ENCODE measurements at regions not wholly inside any gene's neighbourhood (a gene's known extent, or its start where the extent isn't known, plus 50 kb on each side); places are given as distances from the start of the nearest gene placed in this dataset.
A peak's percentile ranks its signal among the peaks of the same experiment; 100 is the strongest.

- Mint-ChIP-seq H3K27ac (ENCODE audit: unreplicated experiment) (peak overlapping the region; percentile 68), H3K27me3 (ENCODE audit: low read depth) (peaks cover 2% of the 10 kb centered on the region), H3K36me3 (ENCODE audit: low read depth) (no peaks in the 10 kb centered on the region), H3K4me1 (no peaks in the 10 kb centered on the region), H3K9me3 (no peaks in the 10 kb centered on the region), H3K4me3 (no peak overlapping the region)
- no peak for DNase-seq (ENCODE audit: low read depth, low spot score)
- TF ChIP-seq CTCF (conservative IDR thresholded peaks at IDR 0.05) = no peak
Measured at GRCh38 chr22:44580176-44581095, 82.4 kb upstream of the RTL6 start.

- Mint-ChIP-seq H3K4me1 (no peaks in the 10 kb centered on the region), H3K9me3 (no peaks in the 10 kb centered on the region), H3K36me3 (ENCODE audit: low read depth) (no peaks in the 10 kb centered on the region), H3K27me3 (ENCODE audit: low read depth) (peaks cover 7% of the 10 kb centered on the region), H3K27ac (ENCODE audit: unreplicated experiment) (no peak overlapping the region), H3K4me3 (no peak overlapping the region)
- no peak for TF ChIP-seq CTCF (conservative IDR thresholded peaks at IDR 0.05)
- DNase-seq (ENCODE audit: low read depth, low spot score) = no peak
Measured at GRCh38 chr22:44578516-44579230, 80.6 kb upstream of the RTL6 start.

- Mint-ChIP-seq H3K9me3 (no peaks in the 10 kb centered on the region), H3K27me3 (ENCODE audit: low read depth) (peaks cover 7% of the 10 kb centered on the region), H3K4me1 (no peaks in the 10 kb centered on the region), H3K36me3 (ENCODE audit: low read depth) (no peaks in the 10 kb centered on the region), H3K4me3 (no peak overlapping the region), H3K27ac (ENCODE audit: unreplicated experiment) (no peak overlapping the region)
- DNase-seq (ENCODE audit: low read depth, low spot score) = no peak
- TF ChIP-seq CTCF (conservative IDR thresholded peaks at IDR 0.05) = no peak
Measured at GRCh38 chr22:44578110-44578457, 80.1 kb upstream of the RTL6 start.

GRCh38 chr22:44577391-44578109, 79.5 kb upstream of the RTL6 start:
- no peaks in the 10 kb centered on the region for H3K36me3 Mint-ChIP-seq (ENCODE audit: low read depth)
- H3K27ac Mint-ChIP-seq (ENCODE audit: unreplicated experiment) = no peak overlapping the region
- no peak for TF ChIP-seq CTCF (conservative IDR thresholded peaks at IDR 0.05)
- no peak for DNase-seq (ENCODE audit: low read depth, low spot score)
- no peaks in the 10 kb centered on the region for H3K4me1 Mint-ChIP-seq
- peaks cover 7% of the 10 kb centered on the region for H3K27me3 Mint-ChIP-seq (ENCODE audit: low read depth)
- no peaks in the 10 kb centered on the region for H3K9me3 Mint-ChIP-seq
- H3K4me3 Mint-ChIP-seq = no peak overlapping the region

Measured in neural crest cell (in vitro differentiated cells).